NAMALWA (cell line): ENCODE measurements at regions not wholly inside any gene's neighbourhood (a gene's known extent, or its start where the extent isn't known, plus 50 kb on each side); places are given as distances from the start of the nearest gene placed in this dataset.

Experiments
- DNase-seq: peaks from one replicate; pipeline ENCODE4 v3.0.0-alpha.2; 2015; ENCODE audit warnings: low spot score

- DNase-seq = no peak
Observed at GRCh38 chr10:107589081-107589480, 424.6 kb upstream of the SORCS1 start.

- DNase-seq = no peak
Observed at GRCh38 chr10:107585630-107586029, 421.1 kb upstream of the SORCS1 start.

- no peak for DNase-seq
Observed at GRCh38 chr10:107583974-107584373, 419.5 kb upstream of the SORCS1 start.

GRCh38 chr10:107579970-107580369, 415.5 kb upstream of the SORCS1 start:
- DNase-seq = no peak

GRCh38 chr10:107577221-107577620, 412.7 kb upstream of the SORCS1 start:
- DNase-seq = no peak

GRCh38 chr10:107576746-107577145, 412.2 kb upstream of the SORCS1 start:
- DNase-seq = no peak

GRCh38 chr10:107565014-107565413, 400.5 kb upstream of the SORCS1 start:
- DNase-seq = no peak

GRCh38 chr10:107561136-107561650, 396.7 kb upstream of the SORCS1 start:
- no peak for DNase-seq

- DNase-seq = no peak
Observed at GRCh38 chr10:107557916-107558315, 393.4 kb upstream of the SORCS1 start.

- no peak for DNase-seq
Observed at GRCh38 chr10:107554333-107554732, 389.8 kb upstream of the SORCS1 start.

GRCh38 chr10:107553470-107553869, 389.0 kb upstream of the SORCS1 start:
- DNase-seq = no peak

- no peak for DNase-seq
Observed at GRCh38 chr10:107552963-107553362, 388.5 kb upstream of the SORCS1 start.

- DNase-seq = no peak
Observed at GRCh38 chr10:107548301-107548700, 383.8 kb upstream of the SORCS1 start.

GRCh38 chr10:107546986-107547385, 382.5 kb upstream of the SORCS1 start:
- DNase-seq = no peak

- DNase-seq = no peak
Observed at GRCh38 chr10:107546284-107546683, 381.8 kb upstream of the SORCS1 start.

GRCh38 chr10:107545717-107546116, 381.2 kb upstream of the SORCS1 start:
- DNase-seq = no peak

GRCh38 chr10:107544706-107545520, 380.4 kb upstream of the SORCS1 start:
- DNase-seq = no peak

GRCh38 chr10:107542607-107543006, 378.1 kb upstream of the SORCS1 start:
- DNase-seq = no peak

- no peak for DNase-seq
Observed at GRCh38 chr10:107542016-107542415, 377.5 kb upstream of the SORCS1 start.

GRCh38 chr10:107540981-107541380, 376.5 kb upstream of the SORCS1 start:
- no peak for DNase-seq

- DNase-seq = no peak
Observed at GRCh38 chr10:107529350-107529749, 364.8 kb upstream of the SORCS1 start.

- no peak for DNase-seq
Observed at GRCh38 chr10:107520348-107520747, 355.8 kb upstream of the SORCS1 start.

- DNase-seq = no peak
Observed at GRCh38 chr10:107517811-107518210, 353.3 kb upstream of the SORCS1 start.

GRCh38 chr10:107516349-107516748, 351.8 kb upstream of the SORCS1 start:
- no peak for DNase-seq
